ENCODE measurements at regions not wholly inside any gene's neighbourhood (a gene's known extent, or its start where the extent isn't known, plus 50 kb on each side); places are given as distances from the start of the nearest gene placed in this dataset.

DNA sequence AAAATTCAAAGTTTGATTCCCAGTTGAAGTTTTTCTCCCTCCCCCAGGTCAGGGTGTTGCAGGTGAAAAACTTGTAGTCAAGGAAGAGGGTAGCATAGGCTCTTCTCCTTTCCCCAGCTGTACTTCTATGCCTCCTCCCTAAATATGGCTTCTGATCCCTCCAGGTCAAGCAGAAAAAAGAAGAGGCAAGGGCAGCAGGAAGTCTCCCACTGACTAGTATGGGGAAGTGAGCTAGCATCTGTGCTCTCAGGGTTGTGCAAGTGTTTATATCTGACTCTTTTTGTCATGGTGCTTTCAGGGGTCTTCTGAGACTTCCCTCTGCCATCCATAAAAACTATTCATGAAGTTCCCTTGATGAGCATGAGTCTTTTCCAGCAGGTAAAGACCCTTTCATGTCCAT is 76.0 kb downstream of the ATPSCKMT start:
- no peak for DNase-seq

DNA sequence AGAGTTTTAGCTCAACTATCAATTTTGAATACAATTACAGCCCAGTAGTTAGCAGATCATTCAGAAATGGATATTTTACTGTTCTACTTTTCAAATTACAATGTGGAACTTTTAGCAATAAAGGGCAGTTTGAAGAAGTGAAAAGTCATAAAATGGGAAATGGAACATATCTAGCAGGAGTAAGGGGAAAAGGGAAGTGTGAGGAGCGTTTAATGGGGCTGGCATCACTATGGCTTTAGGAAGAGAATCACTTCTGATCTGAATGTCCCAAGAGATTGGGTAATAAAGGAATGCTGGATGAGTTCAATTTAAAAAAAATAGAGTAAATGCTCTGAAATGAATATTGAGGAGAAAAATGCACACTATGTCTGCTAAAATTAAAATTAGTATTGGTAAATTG is 77.4 kb downstream of the ATPSCKMT start:
- no peak for DNase-seq

DNA sequence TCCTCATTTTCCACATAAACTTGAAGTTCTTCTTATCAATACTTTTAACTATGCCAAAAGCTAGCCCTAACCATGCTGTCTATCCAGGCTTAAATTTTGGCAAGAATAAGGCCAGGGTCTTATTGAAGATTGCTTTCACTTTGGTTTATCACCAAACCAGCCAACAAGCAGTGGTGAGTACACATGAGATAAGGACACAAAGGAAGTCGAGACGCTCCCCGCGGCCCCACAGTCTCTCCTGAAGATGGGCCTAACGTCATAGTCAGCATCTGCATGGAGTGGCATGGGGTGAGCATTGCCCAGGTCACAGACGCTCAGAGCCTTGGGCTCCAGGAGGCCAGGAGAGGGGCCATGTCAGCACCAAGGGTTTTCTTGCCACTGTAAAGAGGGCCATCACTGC is 80.3 kb downstream of the ATPSCKMT start:
- no peak for DNase-seq

DNA sequence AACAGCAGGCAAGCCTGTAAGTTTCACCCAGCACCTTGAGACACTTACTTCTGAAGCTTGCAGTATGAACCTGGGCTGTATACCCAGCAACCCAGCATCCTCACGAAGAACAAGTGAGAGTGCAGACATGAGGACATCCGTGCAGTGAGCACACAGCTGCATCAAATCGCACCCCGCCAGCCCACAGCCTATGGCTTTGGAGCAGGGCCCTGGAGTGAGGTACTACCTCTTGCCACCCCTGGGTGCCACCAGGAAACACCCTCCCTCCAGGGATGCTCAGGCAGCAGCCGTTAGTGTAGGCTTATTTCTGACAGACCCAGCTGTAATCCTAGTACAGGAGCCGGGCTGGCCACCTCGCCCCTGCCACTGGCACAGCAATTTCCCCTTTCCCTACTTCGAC is 81.4 kb downstream of the ATPSCKMT start:
- DNase-seq: no peak

DNA sequence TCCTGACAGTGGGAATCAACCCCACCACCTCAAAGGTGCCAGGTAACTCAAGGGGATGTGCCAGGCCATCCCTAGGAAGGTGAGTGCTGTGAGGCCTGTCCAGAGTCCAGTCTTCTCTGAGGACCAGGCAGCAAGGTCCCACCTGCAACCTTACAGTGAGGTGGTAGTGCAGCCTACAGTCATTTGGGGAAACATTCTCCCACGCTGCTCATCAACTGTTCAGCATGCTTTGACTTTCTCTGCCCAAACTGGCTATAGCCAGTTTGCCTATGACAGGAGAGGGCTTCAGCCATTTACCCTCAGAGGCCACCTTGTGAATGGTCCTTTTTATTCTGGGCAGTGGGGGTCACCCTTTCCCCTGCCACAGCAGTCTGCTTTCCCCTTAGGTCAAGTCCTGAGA is 81.9 kb downstream of the ATPSCKMT start:
- DNase-seq: no peak

DNA sequence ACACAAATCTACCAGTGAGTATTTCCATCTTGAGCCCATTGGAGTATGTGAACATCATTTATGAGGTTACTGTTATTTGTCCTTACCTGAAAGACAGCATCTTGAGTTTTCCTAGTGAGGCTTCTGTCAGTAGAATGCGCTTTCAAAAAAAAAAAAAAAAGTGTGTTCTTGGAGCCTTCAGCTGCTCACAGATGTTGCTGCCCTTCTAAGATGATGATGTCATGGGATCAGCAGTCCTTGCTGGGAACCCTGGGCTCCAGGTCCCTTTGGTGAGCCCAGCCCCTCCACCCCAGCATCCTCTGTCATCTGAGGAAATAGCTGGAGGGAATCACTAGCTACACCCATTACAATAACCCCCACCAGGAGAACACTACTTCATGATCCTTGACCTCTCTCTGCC is 83.3 kb downstream of the ATPSCKMT start:
- no peak for DNase-seq

DNA sequence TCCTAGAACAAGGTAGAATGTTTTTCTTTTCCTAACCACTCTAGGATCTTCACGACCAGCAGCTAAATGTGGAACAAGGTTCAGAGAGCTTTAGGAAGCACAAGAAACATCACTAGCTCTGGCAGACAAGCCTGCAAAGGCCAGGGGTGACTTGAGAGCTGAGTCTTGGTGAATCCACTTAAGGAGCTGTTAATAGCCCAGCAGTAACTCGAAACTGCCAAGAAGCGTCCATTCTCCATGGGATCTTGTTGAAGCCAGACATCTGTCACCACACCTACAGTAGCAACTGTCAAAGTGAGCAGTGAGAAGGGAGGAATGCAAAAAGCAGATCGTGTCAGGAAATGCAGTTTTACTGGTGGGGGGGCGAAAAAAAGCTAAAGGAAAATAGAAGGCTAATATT is 87.2 kb downstream of the ATPSCKMT start:
- DNase-seq: no peak

DNA sequence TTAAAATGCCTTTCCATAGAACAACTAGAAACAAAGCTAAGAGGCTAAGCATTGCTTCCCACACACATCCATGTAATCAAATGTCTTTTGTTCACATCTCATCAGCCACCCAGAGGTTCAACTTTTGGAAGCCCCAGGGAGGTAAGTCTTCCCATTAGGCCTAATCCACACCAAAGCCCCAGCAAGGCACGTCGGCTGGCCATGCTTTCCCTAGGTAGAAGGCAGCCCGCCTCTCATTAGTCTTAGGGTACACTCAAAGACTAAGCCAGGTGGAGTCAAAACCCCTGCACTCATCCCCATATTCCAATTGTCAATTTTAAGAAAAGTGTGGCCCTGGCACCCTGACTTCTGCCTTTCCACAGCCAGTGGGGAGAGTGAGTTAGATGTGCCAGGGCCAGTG is 87.9 kb downstream of the ATPSCKMT start:
- DNase-seq: no peak

DNA sequence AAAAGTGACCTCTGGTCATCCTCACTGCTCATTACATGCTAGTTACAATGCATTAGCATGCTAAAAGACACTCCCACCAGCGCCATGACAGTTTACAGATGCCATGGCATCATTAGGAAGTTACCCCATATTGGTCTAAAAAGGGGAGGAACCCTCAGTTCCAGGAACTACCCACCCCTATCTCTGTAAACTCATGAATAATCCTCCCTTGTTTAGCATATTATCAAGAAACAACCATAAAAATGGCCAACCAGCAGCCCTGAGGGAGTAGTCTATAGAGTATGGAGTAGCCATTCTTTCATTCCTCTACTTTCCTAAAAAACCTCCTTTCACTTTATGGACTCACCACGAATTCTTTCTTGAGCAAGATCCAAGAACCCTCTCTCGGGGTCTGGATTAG is 89.4 kb downstream of the ATPSCKMT start:
- no peak for DNase-seq

DNA sequence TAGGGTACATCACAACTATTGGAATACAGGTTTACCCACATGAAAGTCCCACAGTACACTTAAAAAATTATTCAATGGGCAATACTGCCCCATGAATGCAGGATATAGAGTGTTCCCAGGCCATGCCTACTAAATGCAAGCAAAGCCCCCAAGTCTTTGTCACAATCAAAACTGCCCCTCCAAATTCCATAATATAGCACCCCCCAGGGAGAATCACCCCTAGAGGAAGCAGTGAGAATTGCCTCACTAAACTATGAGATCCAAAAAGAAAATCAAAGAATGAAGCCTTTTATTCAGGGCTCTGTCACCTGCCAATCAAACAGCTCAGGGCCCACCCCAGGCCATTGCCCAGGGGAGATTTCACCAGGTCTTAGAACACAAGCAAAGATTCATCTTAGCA is 90.8 kb downstream of the ATPSCKMT start:
- DNase-seq: no peak

DNA sequence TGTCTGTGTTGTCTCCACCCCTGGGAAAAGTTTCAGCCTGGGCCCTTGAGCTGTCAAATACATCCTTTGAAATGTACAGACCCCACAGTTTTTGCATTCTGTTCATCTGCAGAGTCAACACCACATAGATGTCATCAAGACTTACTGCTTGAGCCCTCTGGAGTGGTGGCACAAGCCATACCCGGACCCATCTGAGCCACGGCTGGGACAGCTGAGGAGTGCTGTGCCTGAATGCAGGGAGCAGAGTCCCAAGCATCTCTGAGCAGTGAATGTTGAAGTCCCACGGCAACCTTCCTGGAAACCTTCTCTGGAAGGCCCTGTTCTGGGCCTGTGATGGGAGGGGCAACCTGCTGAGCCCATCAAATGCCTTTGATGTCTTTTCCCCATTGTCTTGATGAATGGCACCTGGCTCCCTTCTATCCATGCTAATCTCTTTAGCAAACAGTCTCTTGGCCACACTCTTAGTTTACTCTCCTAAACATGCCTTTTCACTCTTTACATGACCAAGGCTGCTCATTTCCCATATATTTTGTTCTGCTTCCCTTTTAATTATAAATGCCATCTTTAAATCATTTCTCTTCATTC is 92.5 kb downstream of the ATPSCKMT start:
- no peak for DNase-seq

DNA sequence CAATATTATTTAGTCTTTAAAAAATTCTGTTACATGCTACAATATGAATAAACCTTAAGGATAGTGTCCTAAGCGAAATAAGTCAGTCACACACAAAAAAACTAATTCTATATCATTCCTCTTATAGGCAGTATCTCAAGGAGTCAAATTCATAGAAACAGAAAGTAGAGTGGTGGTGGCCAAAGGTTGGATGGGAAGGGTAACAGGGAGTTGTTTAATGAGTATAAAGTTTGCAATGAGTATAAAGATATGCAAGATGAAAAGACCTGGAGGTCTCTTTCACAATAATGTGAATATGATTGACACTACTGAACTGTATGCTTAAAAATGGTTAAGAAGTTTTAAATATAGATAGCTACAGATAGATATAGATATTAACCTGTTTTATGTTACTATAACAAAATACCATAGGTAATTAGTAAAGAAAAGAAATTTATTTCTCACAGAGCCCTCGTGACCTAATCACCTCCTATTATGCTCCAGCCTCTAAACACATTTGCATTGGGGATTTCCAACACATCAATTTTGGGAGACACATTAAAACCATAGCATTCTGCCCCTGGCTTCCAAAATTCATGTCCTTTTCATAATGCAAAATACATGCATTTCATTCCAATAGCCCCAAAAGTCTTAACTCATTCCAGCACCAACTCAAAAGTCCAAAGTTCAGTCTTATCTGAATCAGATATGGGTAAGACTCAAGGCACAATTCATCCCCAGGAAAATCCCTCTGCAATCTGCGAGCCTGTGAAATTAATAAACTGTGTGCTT is 93.6 kb downstream of the ATPSCKMT start:
- DNase-seq: no peak

DNA sequence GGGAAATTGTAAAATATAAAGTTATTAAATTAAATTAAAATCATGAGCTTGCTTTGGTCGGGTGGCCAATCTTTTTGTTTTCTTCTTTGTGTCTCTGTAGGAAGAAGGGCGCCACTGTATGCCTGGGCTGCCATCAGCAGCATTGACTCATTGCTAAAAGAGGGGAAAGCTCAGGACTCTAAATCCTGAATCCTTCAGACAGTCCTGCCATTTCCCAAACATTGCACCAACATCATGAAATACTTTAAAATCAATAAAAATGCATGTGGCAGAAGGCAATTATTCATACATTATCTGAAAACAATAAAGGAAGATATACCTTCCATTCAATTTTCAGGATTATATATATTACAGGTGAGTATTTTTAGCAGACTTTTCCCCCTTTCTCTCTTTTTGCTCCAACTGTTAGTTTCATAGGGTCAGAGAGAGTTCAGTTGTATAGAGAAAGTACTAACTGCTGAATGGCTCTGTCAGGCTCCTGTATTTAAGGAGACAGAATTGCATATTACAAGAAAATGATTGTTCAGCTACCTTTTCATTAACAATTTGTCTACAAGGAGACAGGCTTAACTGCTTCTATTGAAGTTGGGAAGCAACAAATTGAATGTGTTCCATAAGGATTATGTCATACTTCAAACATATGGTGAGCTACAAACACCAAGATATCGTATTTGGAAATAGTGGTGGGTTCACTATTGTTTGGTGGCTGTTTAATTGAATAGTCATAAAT is 95.7 kb downstream of the ATPSCKMT start:
- no peak for DNase-seq

DNA sequence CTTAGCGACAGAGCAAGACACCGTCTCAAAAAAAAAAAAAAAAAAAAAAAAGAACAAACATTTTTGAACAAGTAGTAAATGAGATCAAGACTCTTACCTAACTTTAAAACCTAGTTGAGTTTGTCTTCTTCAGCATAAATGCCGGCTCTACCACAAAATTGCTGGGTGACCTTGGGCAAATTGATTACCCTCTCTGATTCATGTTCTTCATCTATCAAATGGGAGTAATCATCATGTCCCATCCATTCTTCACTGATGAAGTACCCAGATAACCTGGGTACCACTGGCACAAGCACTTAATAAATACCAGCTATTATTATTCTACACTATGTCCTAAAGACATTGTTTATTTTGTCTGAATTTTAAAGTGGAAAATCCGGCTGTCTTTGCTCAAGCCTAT is 96.3 kb downstream of the ATPSCKMT start:
- no peak for DNase-seq

DNA sequence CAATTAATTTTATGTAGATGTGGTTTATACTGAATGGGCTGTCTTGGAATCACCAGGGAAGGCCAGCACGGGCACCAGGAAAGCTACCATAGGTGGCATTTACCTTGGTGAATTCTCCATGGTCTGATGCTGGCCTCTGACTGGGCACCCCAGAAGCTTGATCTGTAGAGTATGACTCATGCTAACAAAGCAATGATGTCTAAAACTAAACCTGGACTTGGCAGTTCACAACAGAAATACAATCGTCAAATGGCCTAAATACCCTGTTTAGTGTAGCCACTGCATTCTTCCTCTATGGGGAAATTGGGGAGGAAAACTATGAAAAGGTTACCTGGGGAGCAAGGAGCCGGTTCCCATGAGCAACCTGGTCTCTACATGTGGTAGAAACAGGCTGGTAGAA is 98.0 kb downstream of the ATPSCKMT start:
- no peak for DNase-seq

DNA sequence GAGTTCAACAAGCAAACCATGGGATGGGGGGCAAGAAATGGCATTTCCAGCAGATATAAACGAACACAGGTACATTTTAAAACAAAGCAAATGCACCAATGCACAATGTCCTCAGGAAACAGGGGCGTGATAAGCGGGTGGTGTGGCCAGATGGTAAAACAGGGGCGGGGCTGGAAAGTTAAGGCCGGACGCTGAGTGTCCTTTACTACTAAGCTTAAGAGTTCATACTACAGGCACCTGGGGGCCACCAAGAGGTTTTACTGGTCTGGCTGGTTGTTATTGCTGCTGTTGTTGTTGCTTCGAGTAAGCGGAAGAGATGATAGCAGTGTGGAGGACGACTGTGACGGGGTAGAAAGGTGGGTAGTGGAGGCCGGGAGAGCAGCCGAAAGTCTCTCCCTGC is 99.8 kb downstream of the ATPSCKMT start:
- no peak for DNase-seq

DNA sequence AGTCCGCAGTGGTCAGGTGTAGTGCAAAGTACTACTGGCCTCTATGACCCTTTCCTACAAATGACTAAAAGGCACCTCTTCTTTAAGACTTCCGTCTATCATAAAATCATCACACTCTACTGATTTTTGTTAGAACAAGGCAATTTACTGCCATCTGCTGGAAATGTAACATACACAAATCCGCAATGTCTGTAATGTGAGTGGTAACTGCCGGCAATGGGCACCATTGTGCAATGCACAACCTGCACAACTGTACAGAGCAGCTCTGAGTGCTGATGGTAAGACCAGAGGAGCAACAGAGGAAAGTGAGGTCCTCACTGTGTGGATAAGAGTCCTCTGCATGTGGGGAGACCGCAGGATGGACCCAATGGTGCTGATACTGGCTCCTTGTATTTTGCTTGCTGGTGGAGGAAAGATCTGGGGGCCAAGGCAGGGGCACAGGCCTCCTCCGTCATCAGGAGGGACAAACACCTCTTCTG is 103.7 kb downstream of the ATPSCKMT start:
- DNase-seq: peak; percentile 53

DNA sequence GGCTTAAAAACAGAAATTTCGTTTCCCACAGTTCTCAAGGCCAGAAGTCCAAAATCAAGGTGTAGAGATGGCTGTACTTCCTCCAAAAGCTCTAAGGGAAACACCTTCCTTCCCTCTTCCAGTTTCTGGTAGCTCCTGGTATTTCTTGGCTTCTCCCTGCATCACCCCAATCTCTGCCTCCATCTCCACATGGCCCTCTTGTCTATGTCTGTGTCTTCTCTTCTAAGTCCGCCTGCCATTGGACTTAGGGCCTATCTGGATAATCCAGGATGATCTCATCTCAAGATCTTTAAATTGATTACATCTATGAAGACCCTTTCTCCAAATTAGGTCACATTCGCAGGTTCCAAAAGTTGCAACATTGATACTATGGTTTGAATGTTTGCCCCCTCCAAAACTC is 105.6 kb downstream of the ATPSCKMT start:
- DNase-seq: no peak

DNA sequence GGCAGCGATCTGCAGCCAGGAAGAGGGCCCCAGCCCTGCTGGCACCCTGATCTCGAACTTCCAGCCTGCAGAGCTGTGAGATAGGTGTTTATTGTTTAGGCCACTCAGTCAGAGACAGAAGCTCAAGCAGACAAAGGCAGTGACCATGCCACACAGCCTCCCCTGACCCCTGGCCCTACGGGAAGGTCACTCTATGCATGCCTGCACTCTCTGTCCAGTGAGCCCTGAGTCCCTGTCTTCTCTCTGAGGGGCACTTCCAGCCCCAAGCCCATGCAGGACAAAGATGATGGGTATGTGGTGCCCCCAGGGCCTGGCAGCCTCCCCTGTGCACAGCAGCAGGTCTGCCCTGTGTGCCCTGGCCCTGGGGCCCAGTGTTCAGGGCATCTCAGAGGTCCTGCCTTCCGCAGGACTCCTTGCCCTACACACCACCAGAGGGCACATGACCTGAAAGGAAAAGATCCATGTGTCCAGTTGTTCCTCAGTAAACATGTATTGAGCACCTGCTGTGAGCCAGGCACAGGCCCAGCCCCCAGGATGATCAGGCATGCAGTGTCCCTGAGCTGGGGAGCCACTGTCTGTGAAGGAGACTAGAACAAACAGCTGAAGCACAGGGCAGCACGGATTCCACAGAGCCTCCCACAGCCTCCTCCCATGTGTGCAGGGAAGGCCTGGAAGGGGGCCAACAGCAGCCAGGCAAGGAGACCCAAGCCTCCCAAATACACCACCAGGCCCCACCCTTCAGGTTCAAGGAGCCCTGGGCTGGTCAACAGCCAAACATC is 109.3 kb downstream of the ATPSCKMT start:
- DNase-seq: peak; percentile 22

DNA sequence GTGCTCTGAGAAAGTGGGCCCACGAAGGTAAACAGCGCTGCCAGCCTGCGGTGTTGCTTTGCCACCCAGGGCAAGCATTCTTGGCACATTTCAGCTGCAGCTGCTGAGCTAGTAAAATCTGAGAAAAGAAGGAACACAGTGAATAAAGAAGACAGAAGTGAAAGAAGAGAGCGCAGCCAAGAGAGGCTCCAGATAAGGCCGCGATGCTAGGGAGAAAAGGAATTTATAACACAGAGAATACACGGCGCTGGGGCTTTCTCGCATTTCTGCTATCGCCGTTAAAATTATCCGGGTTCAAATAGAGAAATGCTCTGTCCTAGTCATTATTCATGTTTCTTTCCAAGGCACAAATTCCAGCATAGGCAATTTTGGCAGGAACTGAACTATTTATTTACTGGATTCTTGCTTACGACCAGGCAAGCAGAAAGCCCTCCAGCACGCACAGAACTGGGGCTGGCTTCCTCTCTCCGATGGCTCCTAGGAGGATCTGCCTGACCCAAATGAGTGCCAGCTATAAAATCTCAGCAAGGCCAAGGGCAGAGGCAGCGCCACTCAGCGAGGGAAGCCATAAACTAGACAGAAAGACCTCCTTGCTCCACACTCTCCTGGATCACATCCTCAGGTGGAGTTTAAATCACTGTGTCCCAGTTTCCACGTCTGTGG is 111.2 kb downstream of the ATPSCKMT start:
- no peak for DNase-seq

DNA sequence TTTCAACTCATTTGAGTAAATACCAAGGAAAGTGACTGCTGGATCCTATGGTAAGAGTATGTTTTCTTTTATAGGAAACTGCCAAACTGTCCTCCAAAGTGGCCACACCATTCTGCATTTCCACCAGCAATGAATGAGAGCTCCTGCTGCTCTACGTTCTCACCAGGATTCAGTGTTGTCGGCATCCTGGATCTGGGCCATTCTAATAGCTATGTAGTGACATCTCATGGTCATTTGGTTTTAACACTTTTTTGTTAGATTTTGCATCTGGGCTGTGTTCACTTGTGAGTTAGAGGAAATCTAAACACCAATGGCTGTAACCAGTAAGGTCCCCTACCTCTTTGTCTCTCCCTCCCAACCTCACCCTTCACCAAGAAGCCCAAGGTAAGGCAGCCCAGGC is 115.9 kb downstream of the ATPSCKMT start:
- peak; percentile 23 for DNase-seq

DNA sequence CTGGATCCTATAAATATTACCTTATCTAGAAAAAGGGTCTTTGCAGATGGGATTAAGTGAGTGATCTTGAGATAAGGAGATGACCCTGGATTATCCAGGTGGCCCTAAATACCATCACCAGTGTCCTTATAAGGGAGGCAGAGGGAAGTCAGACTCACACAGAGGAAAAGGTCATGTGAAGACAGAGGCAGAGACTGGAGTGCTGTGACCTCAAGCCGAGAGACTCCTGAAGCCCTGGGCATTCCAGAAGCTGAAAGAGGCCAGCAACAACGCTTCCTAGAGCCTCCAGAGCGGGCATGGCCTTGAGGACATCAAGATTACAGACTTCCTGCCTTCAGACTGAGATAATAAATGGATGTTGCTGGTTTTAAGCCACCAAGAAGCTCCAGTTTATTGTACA is 118.8 kb downstream of the ATPSCKMT start:
- no peak for DNase-seq

DNA sequence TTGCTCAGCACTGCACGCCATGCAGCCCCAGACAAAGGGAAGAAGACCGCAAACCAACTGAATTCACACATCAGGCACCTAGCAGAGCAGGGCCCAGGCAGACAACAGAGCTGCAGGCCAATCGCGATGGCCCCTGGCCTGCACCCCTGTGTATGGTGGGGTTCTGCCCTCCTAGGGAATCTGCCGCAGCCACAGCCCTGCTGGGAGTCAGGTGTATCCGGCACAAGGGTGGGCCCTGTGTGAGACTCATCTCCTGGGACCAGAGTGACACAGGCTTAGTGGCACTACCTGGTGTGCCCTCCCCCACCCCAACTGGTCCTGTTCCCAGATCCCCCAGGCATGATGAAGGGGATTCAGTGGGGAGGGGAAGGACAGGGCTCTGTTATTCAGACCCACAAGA is 122.8 kb downstream of the ATPSCKMT start:
- DNase-seq: no peak

Measured in fibroblast of upper back skin (primary cell).